Breast epithelium (tissue), 4 donors: ENCODE measurements at regions not wholly inside any gene's neighbourhood (a gene's known extent, or its start where the extent isn't known, plus 50 kb on each side); places are given as distances from the start of the nearest gene placed in this dataset.

ENCODE experiments used
- DNase-seq, 2 donors: peaks; one replicate each; pipeline ENCODE4 v3.0.0-alpha.2; 2019; ENCODE audit warnings: low spot score in 2 of 2
- H3K27ac ChIP-seq, 2 donors: fragments of 200-600 bp; sonication (generic) in 1 of 2; one replicate each; pipeline ENCODE4 v1.5.1; 2016 to 2019; ENCODE audit warnings: mild to moderate bottlenecking in 1 of 2
- H3K27me3 ChIP-seq, 2 donors: fragments of 200-600 bp; sonication (generic) in 1 of 2; one replicate each; pipeline versions ENCODE4 v1.5.1 to v1.6.0; 2017 to 2019; ENCODE audit warnings: control low read depth in 1 of 2, mild to moderate bottlenecking in 1 of 2
- H3K36me3 ChIP-seq: fragments of 200-600 bp; one replicate; pipeline ENCODE4 v1.5.1; 2019
- H3K4me1 ChIP-seq, 2 donors: fragments of 200-600 bp; sonication (generic); one replicate each; pipeline ENCODE4 v1.5.1; 2016 to 2019; ENCODE audit warnings: control low read depth in 1 of 2
- H3K4me3 ChIP-seq, 3 donors: fragments of 200-600 bp; sonication (generic); 1 replicate in 2 of 3; 2 replicates in 1 of 3; pipeline ENCODE4 v1.5.1; 2016 to 2019; ENCODE audit warnings: mild to moderate bottlenecking in 3 of 3, moderate library complexity in 2 of 3
- H3K9me3 ChIP-seq, 2 donors: fragments of 200-600 bp; sonication (generic) in 1 of 2; one replicate each; pipeline ENCODE4 v1.5.1; 2016 to 2019; ENCODE audit warnings: control low read depth in 1 of 2
- CTCF ChIP-seq, 3 donors: fragments of 450-650 bp; IDR thresholded peaks; one replicate each; pipeline ENCODE4 v1.5.1; 2016 to 2017; ENCODE audit warnings: antibody characterized with exemption in 3 of 3, mild to moderate bottlenecking in 3 of 3, moderate library complexity in 3 of 3
- POLR2A ChIP-seq: fragments of 450-650 bp; IDR thresholded peaks from one replicate; pipeline ENCODE4 v1.6.1; 2016; ENCODE audit warnings: antibody characterized with exemption, mild to moderate bottlenecking, moderate library complexity
- POLR2AphosphoS5 ChIP-seq, 3 donors: sonication (generic); formaldehyde crosslinking; IDR thresholded peaks; one replicate each; pipeline ENCODE4 v1.6.1; 2017; ENCODE audit warnings: antibody characterized with exemption in 3 of 3
- intact Hi-C: fragments of 100-400 bp; cut with DNase I; formaldehyde crosslinking; loops from one replicate; pipeline ENCODE4 v1.15.1; 2023; ENCODE audit warnings: low total_unique reads

- H3K9me3 ChIP-seq: no peaks in the 10 kb centered on the region
Observed at GRCh38 chrX:69090022-69090421, 75.2 kb downstream of the PJA1 start.

DNA sequence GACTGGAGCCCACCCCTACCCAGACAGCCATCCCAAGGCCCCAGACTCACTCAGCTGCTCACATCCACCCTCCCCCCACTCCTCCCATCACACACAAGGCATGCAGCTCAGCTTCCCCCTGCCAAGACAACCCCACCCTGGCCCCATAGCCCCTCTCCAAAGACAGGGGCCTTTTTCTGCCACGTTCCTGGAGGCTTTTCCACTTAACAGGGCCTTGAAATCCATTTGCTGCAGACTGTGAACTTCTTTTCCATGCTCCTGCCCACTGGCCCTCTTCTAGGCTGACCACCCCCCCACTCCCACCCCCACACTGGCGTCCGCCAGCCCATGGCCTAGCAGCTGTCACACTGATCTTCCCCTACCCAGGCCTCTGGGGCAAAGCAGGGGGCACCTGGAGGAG lies 76.0 kb downstream of the PJA1 start:
- TF ChIP-seq POLR2AphosphoS5 (IDR thresholded peaks at IDR 0.05): no peak
- no peak for TF ChIP-seq POLR2A
- no peak for TF ChIP-seq CTCF (IDR thresholded peaks at IDR 0.05)
- Histone ChIP-seq H3K9me3 (no peaks in the 10 kb centered on the region), H3K27ac (no peak overlapping the region), H3K27me3 (peaks cover 0 to 86% of the 10 kb centered on the region in 2 donors), H3K4me3 (no peak overlapping the region), H3K4me1 (no peaks in the 10 kb centered on the region), H3K36me3 (no peaks in the 10 kb centered on the region)
- DNase-seq: no peak
- intact Hi-C loops: no loop called here

More at GRCh38 chrX:69090022-69090421, 75.2 kb downstream of the PJA1 start:
- Histone ChIP-seq H3K4me3 (no peak overlapping the region), H3K27ac (no peak overlapping the region), H3K36me3 (no peaks in the 10 kb centered on the region), H3K27me3 (peaks cover 0 to 83% of the 10 kb centered on the region in 2 donors), H3K4me1 (no peaks in the 10 kb centered on the region)
- TF ChIP-seq POLR2A: no peak
- TF ChIP-seq CTCF (IDR thresholded peaks at IDR 0.05): no peak
- no peak for TF ChIP-seq POLR2AphosphoS5 (IDR thresholded peaks at IDR 0.05)
- no peak for DNase-seq
- intact Hi-C loops: no loop called here

DNA sequence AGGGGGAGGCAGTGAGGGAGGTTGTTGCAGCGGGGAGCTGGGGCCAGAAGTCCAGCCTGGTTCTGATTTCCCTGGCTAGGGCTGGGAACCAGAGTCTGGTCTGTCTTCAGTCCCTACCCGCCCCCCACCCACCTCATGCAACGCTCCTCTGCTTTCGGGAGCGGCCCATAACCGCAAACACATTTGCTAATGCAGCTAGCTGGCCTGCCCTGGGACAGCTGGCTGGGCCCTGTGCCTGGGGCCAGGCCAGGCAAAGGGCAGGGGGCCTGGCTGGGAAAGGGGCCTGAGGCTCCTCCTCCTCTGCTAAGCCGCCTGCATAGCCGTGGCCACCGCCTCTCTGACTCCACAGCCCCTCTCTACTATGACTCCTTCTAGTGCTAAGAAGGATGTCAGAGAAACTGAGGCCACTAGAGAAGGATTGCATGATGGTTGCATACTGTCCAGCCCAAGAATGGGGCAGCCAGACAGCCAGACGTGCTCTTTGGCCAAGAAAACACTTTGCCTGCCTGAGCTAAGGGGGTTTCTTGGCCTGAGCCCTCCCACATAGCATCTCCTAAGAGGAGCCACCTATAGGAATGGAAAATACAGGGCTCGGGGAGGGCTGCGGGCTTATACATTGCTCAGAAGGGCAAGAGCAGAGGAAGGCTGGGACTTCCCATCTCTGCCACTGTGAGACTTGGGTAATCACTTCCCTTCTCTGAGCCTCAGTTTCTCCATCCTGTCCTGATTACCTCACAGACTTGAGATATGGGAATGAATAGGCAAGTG lies 76.9 kb downstream of the PJA1 start:
- intact Hi-C loops: no loop called here
- TF ChIP-seq CTCF (IDR thresholded peaks at IDR 0.05): no peak
- no peak for TF ChIP-seq POLR2AphosphoS5 (IDR thresholded peaks at IDR 0.05)
- no peak for TF ChIP-seq POLR2A
- H3K36me3 ChIP-seq: no peaks in the 10 kb centered on the region
- H3K9me3 ChIP-seq: no peaks in the 10 kb centered on the region
- H3K4me3 ChIP-seq: no peak overlapping the region
- no peak overlapping the region for H3K27ac ChIP-seq
- no peaks in the 10 kb centered on the region for H3K4me1 ChIP-seq
- no peak for DNase-seq
- peaks cover 0 to 84% of the 10 kb centered on the region in 2 donors for H3K27me3 ChIP-seq

GRCh38 chrX:69085826-69086225 lies 79.4 kb downstream of the PJA1 start:
- TF ChIP-seq POLR2AphosphoS5 (IDR thresholded peaks at IDR 0.05) (no peak), CTCF (IDR thresholded peaks at IDR 0.05) (no peak), POLR2A (no peak)
- H3K9me3 ChIP-seq: no peaks in the 10 kb centered on the region
- peaks cover 0 to 85% of the 10 kb centered on the region in 2 donors for H3K27me3 ChIP-seq
- H3K36me3 ChIP-seq: no peaks in the 10 kb centered on the region
- DNase-seq: no peak
- H3K4me3 ChIP-seq: no peak overlapping the region
- intact Hi-C loops: loop anchor here (1.0 kb wide), 1 partner anchor 10 kb away; no protein-coding TSS in a partner anchor
- no peak overlapping the region for H3K27ac ChIP-seq
- H3K4me1 ChIP-seq: no peaks in the 10 kb centered on the region

- intact Hi-C loops: no loop called here
- DNase-seq: no peak
- TF ChIP-seq POLR2A (no peak), POLR2AphosphoS5 (IDR thresholded peaks at IDR 0.05) (no peak), CTCF (IDR thresholded peaks at IDR 0.05) (no peak)
- peaks cover 0 to 86% of the 10 kb centered on the region in 2 donors for H3K27me3 ChIP-seq
- H3K4me1 ChIP-seq: no peaks in the 10 kb centered on the region
- no peaks in the 10 kb centered on the region for H3K9me3 ChIP-seq
- H3K36me3 ChIP-seq: no peaks in the 10 kb centered on the region
- no peak overlapping the region for H3K4me3 ChIP-seq
- no peak overlapping the region for H3K27ac ChIP-seq
Observed at GRCh38 chrX:69085151-69085550, 80.1 kb downstream of the PJA1 start.
